Endometrial microvascular endothelial cells (primary cell): ENCODE measurements at regions not wholly inside any gene's neighbourhood (a gene's known extent, or its start where the extent isn't known, plus 50 kb on each side); places are given as distances from the start of the nearest gene placed in this dataset.

ENCODE experiments used
- in situ Hi-C: cut with HindIII; loops from 2 replicates; pipeline ENCODE4 v1.10.0; 2017; ENCODE audit warnings: low sequenced_read_pairs, low pct_unique_long_range_greater_than_20kb; ENCODE audit errors: inconsistent ontology term

GRCh38 chr2:225112362-225113126 is 70.3 kb upstream of the DOCK10 start:
- in situ Hi-C loops: no loop called here

DNA sequence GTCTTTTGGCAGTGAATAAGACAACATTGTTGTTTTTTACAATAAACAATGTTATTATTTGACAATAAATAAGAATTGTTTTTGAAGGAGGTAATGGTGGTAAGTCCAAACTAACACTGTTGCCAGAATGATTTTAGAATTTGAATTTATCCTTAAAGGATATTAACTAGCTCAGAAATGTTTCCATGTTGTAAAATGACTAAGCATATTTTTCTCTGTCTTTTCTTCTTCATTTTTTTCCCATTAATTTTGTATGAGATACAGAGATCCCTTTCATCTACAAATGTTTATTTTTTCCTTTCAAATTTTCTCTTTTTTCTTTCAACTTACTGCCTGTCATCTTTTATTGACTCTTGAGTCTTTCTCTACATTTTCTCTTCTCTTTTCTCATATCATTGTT is 66.5 kb upstream of the DOCK10 start:
- in situ Hi-C loops: no loop called here

DNA sequence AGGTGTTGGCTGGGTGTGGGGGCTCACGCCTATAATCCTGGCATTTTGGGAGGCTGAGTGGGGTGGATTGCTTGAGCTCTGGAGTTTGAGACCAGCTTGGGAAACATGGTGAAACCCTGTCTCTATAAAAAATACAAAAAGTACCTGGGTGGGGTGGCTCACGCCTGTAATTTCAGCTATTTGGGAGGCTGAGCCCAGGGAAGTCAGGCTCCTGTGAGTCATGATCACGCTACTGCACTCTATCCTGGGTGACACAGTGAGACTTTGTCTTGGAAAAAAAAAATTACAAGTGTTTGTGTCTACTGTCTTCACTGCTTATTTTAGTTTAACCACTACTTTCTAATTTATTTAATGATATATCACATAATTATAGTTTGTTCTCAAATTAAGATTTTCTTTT is 62.7 kb upstream of the DOCK10 start:
- in situ Hi-C loops: no loop called here

- in situ Hi-C loops: no loop called here
Measured at GRCh38 chr2:225104321-225104720, 62.1 kb upstream of the DOCK10 start.

DNA sequence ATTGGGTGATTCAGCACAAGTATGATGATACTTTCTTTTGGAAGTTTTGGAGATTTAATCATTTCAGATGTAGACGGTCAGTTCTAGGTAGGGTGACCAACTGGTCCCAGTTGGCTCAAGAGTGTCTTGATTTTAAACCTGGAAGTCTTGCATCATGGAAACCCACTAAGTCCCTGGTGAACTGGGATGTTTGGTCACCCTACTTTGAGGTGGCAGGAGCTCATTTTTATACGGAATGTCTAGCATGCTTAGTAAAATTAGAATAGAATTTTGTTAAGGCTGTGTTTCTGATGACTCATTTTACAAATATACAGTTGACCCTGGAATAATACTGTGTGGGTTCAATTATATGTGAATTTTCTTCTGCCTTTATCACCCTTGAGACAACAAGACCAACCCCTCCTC is 61.5 kb upstream of the DOCK10 start:
- in situ Hi-C loops: no loop called here

DNA sequence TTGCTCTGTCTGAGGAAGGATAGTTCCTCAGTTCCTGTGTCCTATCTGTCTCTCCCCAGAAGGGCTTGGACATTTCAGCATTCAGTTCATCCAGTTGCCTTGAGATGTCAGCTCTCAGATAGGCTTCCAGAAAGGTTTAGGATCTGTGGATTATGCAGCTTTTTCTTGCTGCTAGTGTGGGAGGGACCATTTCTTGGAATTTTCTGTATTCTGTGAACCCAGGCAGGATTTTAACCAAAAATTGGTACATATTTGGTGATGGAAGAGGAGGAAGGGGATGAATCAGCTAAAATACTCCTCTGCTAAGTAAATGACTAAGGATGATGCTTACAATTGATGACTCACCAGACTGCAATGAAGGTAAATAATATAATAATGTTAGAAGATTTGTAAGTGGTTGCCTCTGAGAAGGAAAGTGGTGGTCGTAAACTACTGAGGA is 58.6 kb upstream of the DOCK10 start:
- in situ Hi-C loops: no loop called here

DNA sequence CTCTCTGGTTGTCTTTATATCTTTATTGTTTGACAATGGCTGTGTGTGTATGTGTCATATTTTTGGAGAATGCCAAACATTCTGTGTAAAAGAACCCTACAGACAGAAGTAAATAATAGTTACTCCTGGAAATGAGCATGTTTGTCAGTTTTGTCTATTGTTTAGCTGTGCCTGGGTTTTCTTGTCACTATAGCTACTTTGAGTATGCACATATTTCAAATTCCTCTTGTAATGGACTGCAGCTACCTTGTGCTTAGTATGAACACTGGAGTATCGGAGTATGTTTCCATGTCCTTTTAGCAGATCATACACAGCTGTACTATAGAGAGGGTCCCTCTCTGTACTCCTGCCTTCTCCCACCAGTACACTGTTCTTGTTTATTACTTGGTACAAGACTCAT is 58.0 kb upstream of the DOCK10 start:
- in situ Hi-C loops: no loop called here

- in situ Hi-C loops: no loop called here
Measured at GRCh38 chr2:225097035-225097434, 54.8 kb upstream of the DOCK10 start.
